ENCODE measurements at regions not wholly inside any gene's neighbourhood (a gene's known extent, or its start where the extent isn't known, plus 50 kb on each side); places are given as distances from the start of the nearest gene placed in this dataset.

DNA sequence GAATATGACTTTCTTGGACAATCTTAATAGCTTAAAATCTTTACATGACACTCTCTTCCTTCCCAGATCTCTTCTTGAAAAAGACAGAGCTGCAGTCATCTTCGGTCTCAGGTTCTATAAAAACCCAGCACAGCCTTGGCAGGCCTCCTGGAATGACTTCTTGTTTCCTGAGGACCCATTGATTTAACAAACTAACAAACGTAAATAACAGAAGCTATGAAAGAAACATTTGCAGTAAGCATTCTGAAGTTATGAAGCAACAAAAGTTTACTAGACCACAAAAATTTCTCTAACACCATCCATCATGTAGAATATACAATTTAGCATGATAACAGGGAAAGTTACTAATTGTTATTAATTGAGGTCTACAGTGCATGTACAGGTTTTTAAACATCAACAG lies 62.8 kb upstream of the STARD13 start:
- TF ChIP-seq EP300 (IDR thresholded peaks at IDR 0.05) (no peak), POLR2AphosphoS5 (IDR thresholded peaks at IDR 0.05) (no peak)
- TF ChIP-seq, protein P1, sequence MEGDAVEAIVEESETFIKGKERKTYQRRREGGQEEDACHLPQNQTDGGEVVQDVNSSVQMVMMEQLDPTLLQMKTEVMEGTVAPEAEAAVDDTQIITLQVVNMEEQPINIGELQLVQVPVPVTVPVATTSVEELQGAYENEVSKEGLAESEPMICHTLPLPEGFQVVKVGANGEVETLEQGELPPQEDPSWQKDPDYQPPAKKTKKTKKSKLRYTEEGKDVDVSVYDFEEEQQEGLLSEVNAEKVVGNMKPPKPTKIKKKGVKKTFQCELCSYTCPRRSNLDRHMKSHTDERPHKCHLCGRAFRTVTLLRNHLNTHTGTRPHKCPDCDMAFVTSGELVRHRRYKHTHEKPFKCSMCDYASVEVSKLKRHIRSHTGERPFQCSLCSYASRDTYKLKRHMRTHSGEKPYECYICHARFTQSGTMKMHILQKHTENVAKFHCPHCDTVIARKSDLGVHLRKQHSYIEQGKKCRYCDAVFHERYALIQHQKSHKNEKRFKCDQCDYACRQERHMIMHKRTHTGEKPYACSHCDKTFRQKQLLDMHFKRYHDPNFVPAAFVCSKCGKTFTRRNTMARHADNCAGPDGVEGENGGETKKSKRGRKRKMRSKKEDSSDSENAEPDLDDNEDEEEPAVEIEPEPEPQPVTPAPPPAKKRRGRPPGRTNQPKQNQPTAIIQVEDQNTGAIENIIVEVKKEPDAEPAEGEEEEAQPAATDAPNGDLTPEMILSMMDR (IDR thresholded peaks at IDR 0.05), result no peak
